Activated gamma-delta T cell treated with Interleukin-2 at 50 U/mL for 16 hours (primary cell): ENCODE measurements at regions not wholly inside any gene's neighbourhood (a gene's known extent, or its start where the extent isn't known, plus 50 kb on each side); places are given as distances from the start of the nearest gene placed in this dataset.
"Not testable (repeated sequence)": the region's sequence is repeated elsewhere in the genome, so short reads cannot be mapped to it uniquely, and the experiment has no call there.

Source experiments
- DNase-seq: peaks from one replicate; pipeline ENCODE4 v3.0.0-alpha.2; 2020

- DNase-seq = no peak
Observed at GRCh38 chr3:101913168-101913567, 63.9 kb downstream of the NFKBIZ start.

- not testable (repeated sequence) for DNase-seq
Observed at GRCh38 chr3:101917761-101918160, 68.4 kb downstream of the NFKBIZ start.

GRCh38 chr3:101922151-101922725, 72.9 kb downstream of the NFKBIZ start:
- DNase-seq = not testable (repeated sequence)

- not testable (repeated sequence) for DNase-seq
Observed at GRCh38 chr3:101924621-101925020, 75.3 kb downstream of the NFKBIZ start.

- not testable (repeated sequence) for DNase-seq
Observed at GRCh38 chr3:101925124-101925523, 75.8 kb downstream of the NFKBIZ start.

GRCh38 chr3:101925564-101925963, 76.2 kb downstream of the NFKBIZ start:
- DNase-seq = no peak

GRCh38 chr3:101926594-101927105, 77.3 kb downstream of the NFKBIZ start:
- DNase-seq = no peak

- no peak for DNase-seq
Observed at GRCh38 chr3:101928890-101929289, 79.6 kb downstream of the NFKBIZ start.

- DNase-seq = no peak
Observed at GRCh38 chr3:101931081-101931480, 81.8 kb downstream of the NFKBIZ start.

GRCh38 chr3:101932326-101933068, 83.2 kb downstream of the NFKBIZ start:
- no peak for DNase-seq

- DNase-seq = no peak
Observed at GRCh38 chr3:101936419-101937356, 87.4 kb downstream of the NFKBIZ start.

- no peak for DNase-seq
Observed at GRCh38 chr3:101938262-101938847, 89.0 kb downstream of the NFKBIZ start.

GRCh38 chr3:101939361-101940049, 90.2 kb downstream of the NFKBIZ start:
- no peak for DNase-seq

GRCh38 chr3:101940521-101941317, 91.4 kb downstream of the NFKBIZ start:
- no peak for DNase-seq

GRCh38 chr3:101941318-101942040, 92.2 kb downstream of the NFKBIZ start:
- no peak for DNase-seq

GRCh38 chr3:101942356-101942755, 93.0 kb downstream of the NFKBIZ start:
- DNase-seq = no peak

- no peak for DNase-seq
Observed at GRCh38 chr3:101943029-101943428, 93.7 kb downstream of the NFKBIZ start.

GRCh38 chr3:101944308-101944707, 95.0 kb downstream of the NFKBIZ start:
- no peak for DNase-seq

GRCh38 chr3:101945980-101946379, 96.7 kb downstream of the NFKBIZ start:
- no peak for DNase-seq

- no peak for DNase-seq
Observed at GRCh38 chr3:101946906-101947305, 97.6 kb downstream of the NFKBIZ start.

GRCh38 chr3:101950510-101950909, 101.2 kb downstream of the NFKBIZ start:
- no peak for DNase-seq
